ACHN (cell line): ENCODE measurements at regions not wholly inside any gene's neighbourhood (a gene's known extent, or its start where the extent isn't known, plus 50 kb on each side); places are given as distances from the start of the nearest gene placed in this dataset.
"Not testable (repeated sequence)": the region's sequence is repeated elsewhere in the genome, so short reads cannot be mapped to it uniquely, and the experiment has no call there.

ENCODE experiments used
- DNase-seq: peaks from one replicate; pipeline ENCODE4 v3.0.0-alpha.2; 2015
- in situ Hi-C: cut with HindIII; loops from 2 replicates; pipeline ENCODE4 v1.10.0; 2017; ENCODE audit warnings: low sequenced_read_pairs, low pct_ligation_motif_present, low pct_unique_long_range_greater_than_20kb

- in situ Hi-C loops, result no loop called here
- no peak for DNase-seq
Measured at GRCh38 chr2:109669731-109670130, 55.6 kb downstream of the SOWAHC start.

GRCh38 chr2:109670556-109671411 is 56.6 kb downstream of the SOWAHC start:
- in situ Hi-C loops, result no loop called here
- no peak for DNase-seq

DNA sequence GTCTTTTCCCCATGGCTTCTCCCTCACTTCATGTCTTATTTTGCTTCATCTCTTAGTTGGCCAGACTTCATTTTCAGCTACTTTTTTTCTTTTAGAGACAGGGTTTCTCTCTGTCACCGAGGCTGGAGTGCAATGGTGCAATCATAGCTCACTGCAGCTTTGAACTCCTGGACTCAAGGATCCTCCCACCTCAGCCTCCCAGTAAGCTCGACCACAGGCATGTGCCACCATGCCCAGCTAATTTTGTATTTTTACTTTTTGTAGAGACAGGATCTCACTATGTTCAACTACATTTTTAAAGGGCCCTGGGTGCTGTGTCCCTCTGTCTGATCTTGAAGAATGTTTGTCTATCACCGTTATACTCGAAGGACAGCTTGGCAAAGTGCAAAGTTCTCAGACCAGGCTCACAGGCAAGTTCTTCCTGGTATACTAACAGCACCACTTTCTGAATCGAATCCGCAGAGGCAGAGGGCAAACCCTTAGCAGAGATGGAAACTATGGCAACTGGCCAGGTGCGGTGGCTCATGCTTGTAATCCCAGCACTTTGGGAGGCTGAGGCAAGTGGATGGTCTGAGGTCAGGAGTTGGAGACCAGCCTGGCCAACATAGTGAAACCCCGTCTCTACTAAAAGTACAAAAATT is 60.9 kb downstream of the SOWAHC start:
- no peak for DNase-seq
- in situ Hi-C loops, result no loop called here

GRCh38 chr2:109675666-109676345 is 61.6 kb downstream of the SOWAHC start:
- DNase-seq, result no peak
- in situ Hi-C loops, result no loop called here

GRCh38 chr2:109676346-109676902 is 62.3 kb downstream of the SOWAHC start:
- DNase-seq, result no peak
- in situ Hi-C loops, result no loop called here

DNA sequence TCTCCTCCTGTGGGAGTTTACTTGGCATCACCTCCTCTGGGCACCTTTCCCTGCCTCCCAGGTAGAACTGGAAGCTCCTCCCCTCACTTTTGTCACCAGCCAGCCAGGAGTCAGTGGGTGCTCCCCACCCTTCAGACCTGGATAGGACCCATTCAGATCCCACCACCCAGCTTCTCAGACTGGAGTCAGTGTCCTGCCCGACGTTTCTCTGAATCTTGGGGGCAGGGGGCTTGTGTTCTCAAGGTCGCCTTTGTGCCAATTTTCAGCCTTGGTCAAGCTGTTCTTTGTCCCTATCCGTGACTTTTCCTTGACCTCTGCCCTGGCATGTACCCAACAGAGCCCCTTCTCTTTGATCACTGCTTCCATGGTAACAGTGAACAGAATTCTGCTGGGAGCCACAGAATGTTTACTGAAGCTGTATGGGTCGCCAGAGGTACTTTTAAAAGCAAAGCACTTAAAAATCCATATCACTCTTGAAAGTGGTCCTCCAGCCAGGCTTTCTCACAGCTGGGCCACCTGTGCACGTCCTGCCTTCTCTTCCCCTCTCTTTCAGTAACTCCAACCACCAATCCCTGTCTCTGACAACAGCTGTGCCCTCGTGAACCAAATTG is 63.1 kb downstream of the SOWAHC start:
- DNase-seq, in situ Hi-C loops: not testable (repeated sequence)

GRCh38 chr2:109677835-109678580 is 63.8 kb downstream of the SOWAHC start:
- in situ Hi-C loops, result no loop called here
- DNase-seq, result no peak

DNA sequence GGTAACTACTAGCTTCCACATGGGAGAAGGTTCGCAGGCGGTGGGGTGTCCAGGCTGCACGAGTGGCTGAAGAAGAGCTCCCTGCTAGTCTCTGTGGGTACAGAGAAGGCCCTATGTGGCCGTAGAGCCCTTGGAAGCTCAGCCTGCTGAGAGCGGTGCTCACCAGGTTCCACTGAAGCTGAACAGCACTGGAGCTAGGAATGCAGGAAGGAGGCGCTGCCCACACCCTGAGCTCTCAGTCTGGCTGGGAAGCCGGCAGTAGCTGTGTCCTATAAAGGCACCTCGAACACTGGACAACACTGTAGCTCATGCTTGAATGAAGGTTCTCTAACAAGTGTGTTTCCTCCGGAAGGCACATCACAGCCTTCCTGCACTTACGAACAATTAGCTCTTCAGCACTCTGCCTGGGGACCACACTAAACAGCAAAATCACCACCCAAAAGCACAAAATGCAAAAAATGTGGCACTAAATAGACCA is 64.6 kb downstream of the SOWAHC start:
- DNase-seq, in situ Hi-C loops: not testable (repeated sequence)

GRCh38 chr2:109679225-109679624 is 65.1 kb downstream of the SOWAHC start:
- in situ Hi-C loops, result no loop called here

GRCh38 chr2:109679626-109680025 is 65.5 kb downstream of the SOWAHC start:
- DNase-seq, result no peak
- in situ Hi-C loops, result no loop called here

More at GRCh38 chr2:109679225-109679624, 65.1 kb downstream of the SOWAHC start:
- DNase-seq, result no peak

DNA sequence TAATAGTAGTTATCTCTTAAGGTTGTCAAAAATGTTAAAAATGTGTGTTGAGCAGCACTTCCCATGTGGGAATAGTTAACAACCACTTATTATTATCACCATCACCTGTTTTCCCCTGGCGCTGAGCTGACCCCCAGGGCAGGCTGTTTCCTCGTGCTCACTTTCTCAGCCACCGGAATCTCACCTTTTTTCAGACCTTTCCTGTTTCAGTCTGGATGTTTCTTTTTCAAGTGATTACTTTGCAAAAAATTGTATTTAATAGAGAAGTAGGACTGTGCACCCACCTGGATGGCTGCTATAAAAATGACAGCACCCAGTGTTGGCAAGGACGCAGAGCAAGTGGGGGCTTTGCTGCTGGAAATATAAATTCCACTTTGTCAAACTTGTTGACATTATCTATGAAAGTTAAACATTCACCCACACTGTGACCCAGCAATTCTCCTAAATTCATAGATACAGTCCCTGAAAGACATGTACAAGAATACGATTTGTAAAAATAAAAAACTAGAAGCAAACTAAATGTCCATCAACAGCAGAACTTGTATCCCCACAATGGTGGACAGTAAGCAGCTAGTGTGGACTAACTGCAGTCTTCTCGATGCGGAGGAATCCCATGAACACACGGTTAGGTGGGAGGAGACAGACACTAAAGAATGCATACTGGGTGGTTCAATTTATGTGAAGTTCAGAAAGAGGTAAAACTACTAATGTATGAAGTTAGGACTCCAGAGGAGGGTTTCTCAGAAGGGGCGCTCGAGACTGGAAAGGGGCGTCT is 66.5 kb downstream of the SOWAHC start:
- in situ Hi-C loops, result no loop called here
- DNase-seq, result no peak

GRCh38 chr2:109681633-109682380 is 67.6 kb downstream of the SOWAHC start:
- DNase-seq, result no peak
- in situ Hi-C loops, result no loop called here

GRCh38 chr2:109683452-109683851 is 69.3 kb downstream of the SOWAHC start:
- in situ Hi-C loops, result no loop called here
- no peak for DNase-seq

DNA sequence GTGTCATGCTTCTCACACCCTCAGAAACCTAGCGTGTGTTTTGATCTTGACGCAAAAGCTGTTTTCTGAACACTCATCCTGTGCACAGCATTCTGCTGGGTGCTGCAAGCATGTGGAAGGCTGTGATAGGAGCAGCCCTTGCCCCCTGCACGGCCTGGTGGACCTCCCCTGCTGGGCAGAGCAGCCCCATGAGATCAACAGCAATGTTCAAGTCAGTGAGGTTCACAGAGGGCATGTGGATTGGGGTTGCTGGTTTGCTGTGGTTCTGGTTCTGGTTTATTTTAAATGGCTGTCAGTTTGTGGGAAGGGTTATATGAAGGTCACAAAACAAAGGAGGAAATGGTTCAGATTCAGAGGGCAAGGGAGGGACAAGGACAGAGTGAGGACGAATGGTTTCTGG is 71.3 kb downstream of the SOWAHC start:
- DNase-seq, result no peak
- in situ Hi-C loops, result no loop called here

- in situ Hi-C loops, result no loop called here
- no peak for DNase-seq
Measured at GRCh38 chr2:109686921-109687320, 72.8 kb downstream of the SOWAHC start.

- in situ Hi-C loops, result no loop called here
- DNase-seq, result no peak
Measured at GRCh38 chr2:109689182-109689930, 75.2 kb downstream of the SOWAHC start.
